ENCODE measurements at regions not wholly inside any gene's neighbourhood (a gene's known extent, or its start where the extent isn't known, plus 50 kb on each side); places are given as distances from the start of the nearest gene placed in this dataset.

GRCh38 chr5:3954199-3954598 is 358.6 kb downstream of the IRX1 start (continued):
- no peak for TF ChIP-seq ZNF462 (CRISPR knock-in tag; IDR thresholded peaks at IDR 0.05)

GRCh38 chr5:3954633-3955032 is 359.0 kb downstream of the IRX1 start:
- Histone ChIP-seq H3K9me2 (ENCODE audit: insufficient read depth) (peaks cover 11% of the 10 kb centered on the region), H3K27ac (ENCODE audit: low read depth) (no peak overlapping the region), H3K27me3 (ENCODE audit: insufficient read depth) (no peaks in the 10 kb centered on the region), H4K20me1 (replicated peaks; ENCODE audit: insufficient read depth) (no peaks in the 10 kb centered on the region), H2AFZ (no peak overlapping the region), H3K4me2 (no peak overlapping the region), H3K79me2 (replicated peaks; ENCODE audit: insufficient read depth) (no peaks in the 10 kb centered on the region), H3K4me3 (no peak overlapping the region), H3F3A (replicated peaks; ENCODE audit: low read depth) (no peaks in the 10 kb centered on the region), H3K4me1 (ENCODE audit: insufficient read depth) (no peaks in the 10 kb centered on the region), H3K36me3 (ENCODE audit: insufficient read depth) (no peaks in the 10 kb centered on the region; the same call in 1 of the 2 replicates)
- ATAC-seq, result no peak
- no peak overlapping the region for H3K4me3 Mint-ChIP-seq
- H3K9me3 Mint-ChIP-seq, result peaks cover 8% of the 10 kb centered on the region; the same call in 2 of the 3 replicates
- H3K36me3 Mint-ChIP-seq (ENCODE audit: low read depth), result peaks cover 9% of the 10 kb centered on the region; the same call in 2 of the 3 replicates
- no peak overlapping the region for H3K27ac Mint-ChIP-seq
- H3K27me3 Mint-ChIP-seq (ENCODE audit: insufficient read depth, low read depth, poor library complexity), result peaks cover 6% of the 10 kb centered on the region
- no peak for DNase-seq (ENCODE audit: low spot score)
- H3K4me1 Mint-ChIP-seq, result no peaks in the 10 kb centered on the region
- TF ChIP-seq CREB1 (CRISPR knock-in tag; IDR thresholded peaks at IDR 0.05; ENCODE audit: low read depth) (no peak), ZNF331 (CRISPR knock-in tag; IDR thresholded peaks at IDR 0.05; ENCODE audit: low read depth) (no peak), REST (IDR thresholded peaks at IDR 0.05; ENCODE audit: unreplicated experiment) (no peak), ETS1 (IDR thresholded peaks at IDR 0.05) (no peak), STAT1 (IDR thresholded peaks at IDR 0.05; ENCODE audit: unreplicated experiment) (no peak), EZH2 (IDR thresholded peaks at IDR 0.05; ENCODE audit: low read depth, unreplicated experiment) (no peak), POLR2AphosphoS5 (IDR thresholded peaks at IDR 0.05; ENCODE audit: low read depth) (no peak)

Data from GM23338 (cell line).